MM.1S (cell line): ENCODE measurements at regions not wholly inside any gene's neighbourhood (a gene's known extent, or its start where the extent isn't known, plus 50 kb on each side); places are given as distances from the start of the nearest gene placed in this dataset.

Source experiments
- CTCF ChIP-seq: fragments of 300-600 bp; sonication (generic); IDR thresholded peaks from 2 replicates; pipeline ENCODE4 v1.5.1; 2016; ENCODE audit warnings: antibody characterized with exemption, low read length, mixed read lengths
- EZH2 ChIP-seq: fragments of 300-600 bp; sonication (generic); optimal IDR thresholded peaks from 2 replicates; pipeline ENCODE3; 2017; ENCODE audit warnings: low read depth, mild to moderate bottlenecking, antibody characterized with exemption, low read length, mixed read lengths
- EZH2phosphoT487 ChIP-seq: fragments of 300-600 bp; sonication (generic); IDR thresholded peaks from 2 replicates; pipeline ENCODE4 v1.6.1; 2018; ENCODE audit warnings: antibody characterized with exemption, low read length

- TF ChIP-seq CTCF (no peak), EZH2phosphoT487 (no peak), EZH2 (no peak)
These were observed 1156.1 kb downstream of the TBL1XR1 start for GRCh38 chr3:176041185-176041584.
